Liver (tissue), 8 donors: ENCODE measurements at regions not wholly inside any gene's neighbourhood (a gene's known extent, or its start where the extent isn't known, plus 50 kb on each side); places are given as distances from the start of the nearest gene placed in this dataset.

Source experiments
- DNase-seq: peaks from one replicate; pipeline ENCODE4 v3.0.0-alpha.2; 2017; ENCODE audit warnings: low spot score
- H3K27ac ChIP-seq, 2 donors: one replicate each; pipeline ENCODE4 v1.7.0; 2013; ENCODE audit warnings: inconsistent platforms in 2 of 2, low read length in 2 of 2, control low read depth in 1 of 2, low read depth in 1 of 2, mild to moderate bottlenecking in 1 of 2
- H3K27me3 ChIP-seq, 4 donors: one replicate each; pipeline versions ENCODE4 v1.6.1 to v1.7.0; 2013; ENCODE audit warnings: low read length in 3 of 4, inconsistent platforms in 1 of 4, mild to moderate bottlenecking in 1 of 4, moderate library complexity in 1 of 4; ENCODE audit not compliant: control insufficient read depth in 4 of 4, insufficient read depth in 4 of 4
- H3K36me3 ChIP-seq, 4 donors: one replicate each; pipeline versions ENCODE4 v1.6.1 to v1.7.0; 2013; ENCODE audit warnings: low read length in 3 of 4, mild to moderate bottlenecking in 3 of 4, low read depth in 1 of 4, moderate library complexity in 1 of 4; ENCODE audit not compliant: control insufficient read depth in 4 of 4, insufficient read depth in 3 of 4
- H3K4me1 ChIP-seq, 4 donors: one replicate each; pipeline versions ENCODE4 v1.6.1 to v1.7.0; 2013; ENCODE audit warnings: low read length in 3 of 4, mild to moderate bottlenecking in 3 of 4, moderate library complexity in 1 of 4; ENCODE audit not compliant: control insufficient read depth in 4 of 4, insufficient read depth in 4 of 4
- H3K4me3 ChIP-seq, 3 donors: one replicate each; pipeline versions ENCODE4 v1.6.1 to v1.7.0; 2013; ENCODE audit warnings: low read length in 3 of 3, control low read depth in 1 of 3, low read depth in 1 of 3, mild to moderate bottlenecking in 1 of 3
- H3K9ac ChIP-seq, 2 donors: one replicate each; pipeline ENCODE4 v1.7.0; 2013; ENCODE audit warnings: low read length in 2 of 2, mild to moderate bottlenecking in 2 of 2, moderate library complexity in 2 of 2, control low read depth in 1 of 2, low read depth in 1 of 2
- H3K9me3 ChIP-seq, 4 donors: one replicate each; pipeline versions ENCODE4 v1.6.1 to v1.7.0; 2013; ENCODE audit warnings: low read length in 3 of 4; ENCODE audit not compliant: control insufficient read depth in 4 of 4
- CTCF ChIP-seq: fragments of 150-350 bp; IDR thresholded peaks from 2 replicates; pipeline ENCODE4 v1.5.1; 2017; ENCODE audit warnings: improper control_type of control experiment, low read depth, low read length; ENCODE audit not compliant: missing input control
- EGR1 ChIP-seq, 2 donors: IDR thresholded peaks; 2 replicates each; pipeline ENCODE4 v1.6.1; 2016 to 2018; ENCODE audit warnings: antibody characterized with exemption in 2 of 2, low read depth in 2 of 2
- FOXA2 ChIP-seq: IDR thresholded peaks from 2 replicates; pipeline ENCODE4 v1.6.1; 2016; ENCODE audit warnings: antibody characterized with exemption
- GABPA ChIP-seq, 2 donors: IDR thresholded peaks in 1 of 2; conservative IDR thresholded peaks in 1 of 2; 2 replicates each; pipeline ENCODE4 v1.6.1; 2016; ENCODE audit warnings: antibody characterized with exemption in 2 of 2, mild to moderate bottlenecking in 1 of 2, moderate library complexity in 1 of 2
- HNF4A ChIP-seq, 2 donors: conservative IDR thresholded peaks; 2 replicates each; pipeline ENCODE4 v1.6.1; 2016; ENCODE audit warnings: antibody characterized with exemption in 2 of 2, mild to moderate bottlenecking in 2 of 2
- HNF4G ChIP-seq: IDR thresholded peaks from 2 replicates; pipeline ENCODE4 v1.6.1; 2016; ENCODE audit warnings: antibody characterized with exemption
- NR2F2 ChIP-seq: IDR thresholded peaks from 2 replicates; pipeline ENCODE4 v1.6.1; 2016; ENCODE audit warnings: antibody characterized with exemption
- RAD21 ChIP-seq, 2 donors: IDR thresholded peaks; 2 replicates each; pipeline ENCODE4 v1.6.1; 2016; ENCODE audit warnings: antibody characterized with exemption in 2 of 2, mild to moderate bottlenecking in 2 of 2
- REST ChIP-seq: IDR thresholded peaks from 2 replicates; pipeline ENCODE4 v1.6.1; 2016; ENCODE audit warnings: antibody characterized with exemption, mild to moderate bottlenecking
- RXRA ChIP-seq, 2 donors: IDR thresholded peaks; 2 replicates each; pipeline ENCODE4 v1.6.1; 2017 to 2018; ENCODE audit warnings: antibody characterized with exemption in 2 of 2, mild to moderate bottlenecking in 1 of 2
- SP1 ChIP-seq: IDR thresholded peaks from 2 replicates; pipeline ENCODE4 v1.6.1; 2018; ENCODE audit warnings: antibody characterized with exemption, mild to moderate bottlenecking
- TAF1 ChIP-seq: conservative IDR thresholded peaks from 2 replicates; pipeline ENCODE4 v1.6.1; 2016; ENCODE audit warnings: antibody characterized with exemption, mild to moderate bottlenecking
- YY1 ChIP-seq: IDR thresholded peaks from 2 replicates; pipeline ENCODE4 v1.6.1; 2016; ENCODE audit warnings: antibody characterized with exemption, mild to moderate bottlenecking
- WGBS: extraction: QIAGEN DNeasy Blood & Tissue Kit; methylation state at CpG from one replicate; pipeline ENCODE4 v1.1.7; 2013; 5-methylcytosine and 5-hydroxymethylcytosine counted together
- TF ChIP-seq, protein P1 (sequence below): IDR thresholded peaks from 2 replicates; pipeline ENCODE4 v1.6.1; 2016; ENCODE audit warnings: antibody characterized with exemption
- donor health status: healthy.
- donor health status: healthy.
- donor health status: healthy.
- donor health status: healthy.
- donor health status: healthy.

- H3K27ac ChIP-seq = no peak overlapping the region
- no peaks in the 10 kb centered on the region for H3K4me1 ChIP-seq
- H3K36me3 ChIP-seq = no peaks in the 10 kb centered on the region
- no peak for DNase-seq
- no peak overlapping the region for H3K4me3 ChIP-seq
- WGBS = 72% methylated on average over 13 of the region's 13 CpGs
- no peaks in the 10 kb centered on the region for H3K27me3 ChIP-seq
- no peak overlapping the region for H3K9ac ChIP-seq
- TF ChIP-seq TAF1 (no peak), REST (no peak), FOXA2 (no peak), NR2F2 (no peak), YY1 (no peak), RAD21 (IDR thresholded peaks at IDR 0.05) (no peak), RXRA (IDR thresholded peaks at IDR 0.05) (no peak), SP1 (no peak), HNF4G (no peak), GABPA (IDR thresholded peaks at IDR 0.05 in 1 of 2, conservative IDR thresholded peaks at IDR 0.05 in 1 of 2) (no peak), EGR1 (IDR thresholded peaks at IDR 0.05; ENCODE audit: low read depth in 2 of 2) (no peak), CTCF (no peak)
- TF ChIP-seq, protein P1, sequence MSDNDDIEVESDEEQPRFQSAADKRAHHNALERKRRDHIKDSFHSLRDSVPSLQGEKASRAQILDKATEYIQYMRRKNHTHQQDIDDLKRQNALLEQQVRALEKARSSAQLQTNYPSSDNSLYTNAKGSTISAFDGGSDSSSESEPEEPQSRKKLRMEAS = no peak
- H3K9me3 ChIP-seq = peaks cover 0 to 5% (median 2%) of the 10 kb centered on the region in 4 donors
These were observed 154.4 kb downstream of the ABCC12 start for GRCh38 chr16:48001324-48001895.

DNA sequence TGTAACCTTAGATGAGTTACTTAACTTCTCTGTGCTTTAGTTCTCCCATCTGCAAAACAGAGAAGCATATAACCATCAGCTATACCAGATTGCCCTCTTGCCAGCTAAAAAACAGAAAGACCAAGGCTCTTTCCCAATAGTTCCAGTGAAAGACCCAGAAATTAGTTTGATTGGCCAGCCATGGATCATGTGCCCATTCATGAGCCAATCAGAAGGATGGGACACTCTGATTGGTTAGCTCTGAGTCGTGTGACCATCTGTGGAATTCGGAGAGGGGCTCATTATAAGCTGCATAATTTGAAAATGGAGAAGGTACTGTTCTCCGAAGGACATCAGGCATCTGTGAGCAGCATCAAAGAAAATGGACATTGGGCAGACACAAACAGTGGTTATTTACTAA, 155.2 kb downstream of the ABCC12 start:
- H3K36me3 ChIP-seq = no peaks in the 10 kb centered on the region
- no peak for DNase-seq
- peaks cover 0 to 3% (median under 1%) of the 10 kb centered on the region in 4 donors for H3K9me3 ChIP-seq
- no peaks in the 10 kb centered on the region for H3K4me1 ChIP-seq
- H3K9ac ChIP-seq = no peak overlapping the region
- TF ChIP-seq RXRA (IDR thresholded peaks at IDR 0.05) (no peak), HNF4A (conservative IDR thresholded peaks at IDR 0.05) (no peak)
- TF ChIP-seq, protein P1 = no peak
- no peaks in the 10 kb centered on the region for H3K27me3 ChIP-seq
- H3K27ac ChIP-seq = no peak overlapping the region
- WGBS = 63% methylated on average over 3 of the region's 3 CpGs
- H3K4me3 ChIP-seq = no peak overlapping the region
